ENCODE measurements at regions not wholly inside any gene's neighbourhood (a gene's known extent, or its start where the extent isn't known, plus 50 kb on each side); places are given as distances from the start of the nearest gene placed in this dataset.
A peak's percentile ranks its signal among the peaks of the same experiment; 100 is the strongest.

GRCh38 chr1:94342416-94342815, 75.8 kb upstream of the ABCD3 start:
- intact Hi-C loops (cut with micrococcal nuclease): no loop called here
- H3K27ac ChIP-seq (ENCODE audit: low read length): no peak overlapping the region
- H3K4me1 ChIP-seq (ENCODE audit: insufficient read depth, low read length): no peaks in the 10 kb centered on the region
- H3K4me2 ChIP-seq (ENCODE audit: low read length): no peak overlapping the region
- no peak overlapping the region for H3K9ac ChIP-seq (ENCODE audit: low read length)
- H2AFZ ChIP-seq (ENCODE audit: low read length): no peak overlapping the region
- H3K9me3 ChIP-seq (ENCODE audit: low read length): no peaks in the 10 kb centered on the region
- H3K79me2 ChIP-seq (ENCODE audit: low read length): no peaks in the 10 kb centered on the region
- ATAC-seq: no peak
- DNase-seq: no peak
- H3K4me3 ChIP-seq (ENCODE audit: low read length): no peak overlapping the region
- POLR2A ChIA-PET (ENCODE audit: unreplicated experiment): no interaction called here
- no peaks in the 10 kb centered on the region for H3K27me3 ChIP-seq (ENCODE audit: low read length)
- CTCF ChIA-PET: no interaction called here
- H4K20me1 ChIP-seq (ENCODE audit: low read length): no peaks in the 10 kb centered on the region
- no peaks in the 10 kb centered on the region for H3K9me2 ChIP-seq (replicated peaks; ENCODE audit: low read length)
- no TSS peak for BruUV-seq (replicated peaks)
- no peaks in the 10 kb centered on the region for H3K36me3 ChIP-seq (ENCODE audit: low read depth, low read length)
- TF ChIP-seq, protein P1, sequence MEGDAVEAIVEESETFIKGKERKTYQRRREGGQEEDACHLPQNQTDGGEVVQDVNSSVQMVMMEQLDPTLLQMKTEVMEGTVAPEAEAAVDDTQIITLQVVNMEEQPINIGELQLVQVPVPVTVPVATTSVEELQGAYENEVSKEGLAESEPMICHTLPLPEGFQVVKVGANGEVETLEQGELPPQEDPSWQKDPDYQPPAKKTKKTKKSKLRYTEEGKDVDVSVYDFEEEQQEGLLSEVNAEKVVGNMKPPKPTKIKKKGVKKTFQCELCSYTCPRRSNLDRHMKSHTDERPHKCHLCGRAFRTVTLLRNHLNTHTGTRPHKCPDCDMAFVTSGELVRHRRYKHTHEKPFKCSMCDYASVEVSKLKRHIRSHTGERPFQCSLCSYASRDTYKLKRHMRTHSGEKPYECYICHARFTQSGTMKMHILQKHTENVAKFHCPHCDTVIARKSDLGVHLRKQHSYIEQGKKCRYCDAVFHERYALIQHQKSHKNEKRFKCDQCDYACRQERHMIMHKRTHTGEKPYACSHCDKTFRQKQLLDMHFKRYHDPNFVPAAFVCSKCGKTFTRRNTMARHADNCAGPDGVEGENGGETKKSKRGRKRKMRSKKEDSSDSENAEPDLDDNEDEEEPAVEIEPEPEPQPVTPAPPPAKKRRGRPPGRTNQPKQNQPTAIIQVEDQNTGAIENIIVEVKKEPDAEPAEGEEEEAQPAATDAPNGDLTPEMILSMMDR (conservative IDR thresholded peaks at IDR 0.05; ENCODE audit: low read depth, low read length): no peak
- TF ChIP-seq EZH2 (IDR thresholded peaks at IDR 0.05; ENCODE audit: low read length, unreplicated experiment) (no peak), EZH2phosphoT487 (IDR thresholded peaks at IDR 0.05; ENCODE audit: borderline replicate concordance, low read length) (no peak)
- no peaks in the 10 kb centered on the region for H3F3A ChIP-seq (ENCODE audit: low read length, unreplicated experiment)

DNA sequence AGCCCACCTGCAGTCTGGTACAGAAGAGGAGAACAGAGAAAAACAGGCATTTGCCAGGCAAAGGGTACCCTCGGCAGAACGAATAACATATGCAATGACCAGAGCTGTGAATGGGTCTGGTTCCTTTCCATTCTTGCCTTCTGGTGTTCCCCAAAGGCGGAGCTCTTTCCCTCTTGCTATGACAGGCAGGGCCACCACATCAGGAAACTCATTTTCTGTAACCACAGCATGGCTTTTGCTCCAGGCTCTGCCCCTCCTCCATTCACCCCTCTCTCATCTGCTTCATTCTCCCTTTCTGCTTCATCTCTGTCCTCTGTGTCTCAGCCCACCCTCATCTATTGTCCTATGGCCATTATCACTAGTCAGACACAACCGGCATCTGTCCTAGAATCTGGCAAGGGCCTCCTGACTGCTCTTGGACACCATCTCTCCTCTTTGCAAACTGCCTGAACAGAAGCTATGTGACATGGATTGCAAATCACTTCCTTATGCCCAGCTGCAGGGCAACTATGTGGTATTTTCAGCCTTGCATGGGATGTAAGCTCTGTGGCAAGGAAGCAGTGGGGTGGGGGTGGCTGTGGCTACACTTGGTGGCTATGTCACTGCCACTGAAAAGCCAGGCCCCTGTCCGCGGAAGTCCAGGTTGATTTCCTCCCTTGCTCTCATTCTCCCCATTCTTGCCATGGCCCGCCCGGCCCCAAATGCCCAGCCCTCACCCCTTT, 78.8 kb upstream of the ABCD3 start:
- no peak overlapping the region for H3K4me3 ChIP-seq (ENCODE audit: low read length)
- CTCF ChIA-PET: interaction anchor here (1.5 kb wide), 1 partner anchor 124 kb away, joined by 4 read pairs; no protein-coding TSS in a partner anchor
- H3K27ac ChIP-seq (ENCODE audit: low read length): no peak overlapping the region
- intact Hi-C loops (cut with micrococcal nuclease): loop anchor here (10.0 kb wide), 1 partner anchor 465 kb away; no protein-coding TSS in a partner anchor
- no peak overlapping the region for H3K9ac ChIP-seq (ENCODE audit: low read length)
- DNase-seq (no peak), ATAC-seq (no peak)
- POLR2A ChIA-PET (ENCODE audit: unreplicated experiment): interaction anchor here (0.6 kb wide), 1 partner anchor 183 kb away, joined by 4 read pairs; no protein-coding TSS in a partner anchor
- H3K9me3 ChIP-seq (ENCODE audit: low read length): no peaks in the 10 kb centered on the region
- H4K20me1 ChIP-seq (ENCODE audit: low read length): no peaks in the 10 kb centered on the region
- H2AFZ ChIP-seq (ENCODE audit: low read length): no peak overlapping the region
- H3K27me3 ChIP-seq (ENCODE audit: low read length): no peaks in the 10 kb centered on the region
- no peak overlapping the region for H3K4me2 ChIP-seq (ENCODE audit: low read length)
- no TSS peak for BruUV-seq (replicated peaks)
- 0 out of 2 replicates have a peak, but pooled peaks cover 2% of the 10 kb centered on the region for H3K79me2 ChIP-seq (ENCODE audit: low read length)
- peaks cover 14% of the 10 kb centered on the region for H3K4me1 ChIP-seq (ENCODE audit: insufficient read depth, low read length)
- no peaks in the 10 kb centered on the region for H3K9me2 ChIP-seq (replicated peaks; ENCODE audit: low read length)
- H3F3A ChIP-seq (ENCODE audit: low read length, unreplicated experiment): no peaks in the 10 kb centered on the region
- TF ChIP-seq, protein P1 (conservative IDR thresholded peaks at IDR 0.05; ENCODE audit: low read depth, low read length): no peak
- no peak for TF ChIP-seq EZH2phosphoT487 (IDR thresholded peaks at IDR 0.05; ENCODE audit: borderline replicate concordance, low read length)
- TF ChIP-seq EZH2 (IDR thresholded peaks at IDR 0.05; ENCODE audit: low read length, unreplicated experiment): no peak
- H3K36me3 ChIP-seq (ENCODE audit: low read depth, low read length): no peaks in the 10 kb centered on the region

DNA sequence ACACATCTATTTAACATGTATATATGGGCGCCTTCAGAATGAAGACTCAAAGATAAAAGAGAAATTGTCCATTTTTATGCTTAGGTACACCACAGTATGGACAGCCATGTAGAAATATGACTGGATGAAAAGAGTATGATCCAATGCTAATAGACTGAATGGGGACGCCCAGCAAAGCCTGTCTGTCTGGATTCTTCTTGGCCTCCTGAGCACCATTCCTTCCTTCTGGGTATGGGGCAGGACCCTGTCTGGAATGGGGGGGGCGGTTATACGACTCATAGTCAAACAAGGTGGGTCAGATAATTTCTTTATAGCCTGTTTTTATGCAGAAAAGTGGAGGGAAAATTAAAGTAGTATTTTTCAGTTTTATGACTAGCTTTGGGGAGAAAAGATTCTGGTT, 81.2 kb upstream of the ABCD3 start:
- no peaks in the 10 kb centered on the region for H3K9me3 ChIP-seq (ENCODE audit: low read length)
- H4K20me1 ChIP-seq (ENCODE audit: low read length): no peaks in the 10 kb centered on the region
- H3F3A ChIP-seq (ENCODE audit: low read length, unreplicated experiment): no peaks in the 10 kb centered on the region
- H2AFZ ChIP-seq (ENCODE audit: low read length): no peak overlapping the region
- intact Hi-C loops (cut with micrococcal nuclease): loop anchor here (1.0 to 10.0 kb wide), 3 partner anchors 126 to 468 kb away; no protein-coding TSS in a partner anchor
- no peak overlapping the region for H3K4me2 ChIP-seq (ENCODE audit: low read length)
- ChIA-PET POLR2A (ENCODE audit: unreplicated experiment) (no interaction called here), CTCF (interaction anchor here (0.6 to 3.1 kb wide), 6 partner anchors 127 to 311 kb away, joined by 3 to 36 read pairs (median 7); no protein-coding TSS in a partner anchor)
- no peaks in the 10 kb centered on the region for H3K27me3 ChIP-seq (ENCODE audit: low read length)
- peaks cover 31% of the 10 kb centered on the region for H3K4me1 ChIP-seq (ENCODE audit: insufficient read depth, low read length)
- H3K27ac ChIP-seq (ENCODE audit: low read length): no peak overlapping the region
- no peak overlapping the region for H3K9ac ChIP-seq (ENCODE audit: low read length)
- no TSS peak for BruUV-seq (replicated peaks)
- H3K36me3 ChIP-seq (ENCODE audit: low read depth, low read length): no peaks in the 10 kb centered on the region
- no peak for TF ChIP-seq EZH2 (IDR thresholded peaks at IDR 0.05; ENCODE audit: low read length, unreplicated experiment)
- TF ChIP-seq EZH2phosphoT487 (IDR thresholded peaks at IDR 0.05; ENCODE audit: borderline replicate concordance, low read length): no peak
- TF ChIP-seq, protein P1 (conservative IDR thresholded peaks at IDR 0.05; ENCODE audit: low read depth, low read length): no peak
- ATAC-seq: no peak
- DNase-seq: peak; percentile 33
- H3K79me2 ChIP-seq (ENCODE audit: low read length): peaks cover 11% of the 10 kb centered on the region
- H3K4me3 ChIP-seq (ENCODE audit: low read length): no peak overlapping the region
- H3K9me2 ChIP-seq (replicated peaks; ENCODE audit: low read length): no peaks in the 10 kb centered on the region
